CD4-positive, alpha-beta T cell treated with Interleukin-10 for 1 hour (primary cell): ENCODE measurements at regions not wholly inside any gene's neighbourhood (a gene's known extent, or its start where the extent isn't known, plus 50 kb on each side); places are given as distances from the start of the nearest gene placed in this dataset.

ENCODE experiments used
- DNase-seq: peaks from one replicate; pipeline ENCODE4 v3.0.0-alpha.2; 2020

DNA sequence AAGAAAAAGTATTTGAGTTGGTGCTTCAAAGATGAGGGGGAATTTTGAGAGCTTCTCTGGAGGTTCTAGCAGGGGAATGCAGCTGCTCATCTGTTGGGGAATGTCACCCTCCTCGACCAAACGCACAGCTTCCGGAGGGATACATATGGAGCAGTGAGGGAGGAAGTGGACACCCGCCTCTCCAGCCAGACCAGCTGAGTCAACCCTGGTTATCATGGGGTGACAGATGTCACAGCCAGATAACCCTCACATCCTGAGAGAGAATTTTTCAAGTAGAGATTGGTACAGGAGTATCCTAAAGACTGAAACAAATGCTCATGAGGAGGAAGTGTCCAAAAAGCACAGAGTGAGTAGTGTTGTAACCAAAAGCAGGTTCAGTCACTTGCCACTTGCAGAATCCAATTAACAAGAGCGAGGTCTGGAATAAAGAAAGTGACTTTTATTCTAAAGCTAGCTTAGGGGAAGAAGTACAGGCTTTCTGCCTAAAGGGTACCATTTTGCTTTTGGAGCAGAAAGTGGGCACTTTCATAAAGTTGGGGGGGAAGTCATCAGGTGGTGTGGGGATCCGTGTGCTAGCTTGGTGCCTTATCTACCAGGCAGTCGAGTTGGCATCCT, 395.2 kb downstream of the RAD51AP2 start:
- no peak for DNase-seq

DNA sequence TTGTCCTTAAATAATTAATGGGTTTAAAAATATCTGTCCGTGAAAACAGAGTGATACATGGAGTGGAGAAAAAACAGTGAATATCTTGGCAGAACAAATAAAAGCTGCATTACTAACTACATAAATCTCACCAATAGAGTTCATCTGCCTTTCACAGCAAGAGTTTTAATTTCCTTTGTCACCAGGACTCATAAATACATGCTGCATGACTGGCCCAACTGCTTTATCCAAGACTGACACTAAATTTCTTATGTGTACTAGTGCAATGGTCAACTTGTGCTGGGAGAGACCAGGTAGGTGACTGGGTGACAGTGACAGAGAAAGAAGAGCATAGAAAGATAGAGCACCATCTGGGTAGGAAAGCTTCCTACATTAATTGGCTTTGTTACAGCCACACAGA, 402.8 kb downstream of the RAD51AP2 start:
- DNase-seq, result no peak

DNA sequence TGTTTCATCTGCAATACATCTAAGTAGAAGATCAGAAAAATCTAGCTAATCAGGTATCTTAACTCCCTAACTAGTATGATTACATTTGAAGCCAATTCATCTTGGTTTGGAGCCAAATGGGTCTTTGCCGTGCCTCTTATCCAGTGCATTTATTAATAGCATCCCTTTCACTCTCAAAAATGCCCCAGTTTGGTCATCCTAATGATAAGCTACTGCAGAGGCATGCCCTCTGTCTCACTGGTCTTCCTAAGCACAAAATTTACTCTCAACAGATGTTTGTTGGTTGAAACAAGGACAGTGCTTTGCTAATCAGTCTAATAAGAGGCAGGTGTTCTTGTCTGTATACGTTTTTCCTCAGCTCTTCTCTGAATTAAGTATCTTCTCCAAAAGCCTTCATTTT, 403.2 kb downstream of the RAD51AP2 start:
- no peak for DNase-seq

DNA sequence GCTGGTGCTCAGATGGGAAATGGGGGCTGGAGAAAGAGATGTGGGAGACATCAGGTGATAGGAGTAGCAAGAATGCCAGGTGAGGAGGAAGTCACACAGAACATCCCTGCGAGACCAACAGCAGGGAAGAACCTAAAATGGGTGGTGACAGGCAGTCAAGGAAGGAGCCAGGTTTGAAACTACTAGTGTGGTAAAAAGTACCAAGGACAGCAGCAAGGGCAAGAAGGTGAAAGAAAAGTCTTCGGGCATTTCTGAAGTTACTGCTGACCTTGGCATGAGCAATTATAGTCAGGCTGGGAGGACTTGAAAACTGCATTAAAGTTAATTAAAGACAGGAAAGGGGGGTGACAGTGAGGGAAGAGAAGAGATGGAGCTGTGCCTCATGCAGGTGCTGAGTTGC, 410.4 kb downstream of the RAD51AP2 start:
- no peak for DNase-seq

DNA sequence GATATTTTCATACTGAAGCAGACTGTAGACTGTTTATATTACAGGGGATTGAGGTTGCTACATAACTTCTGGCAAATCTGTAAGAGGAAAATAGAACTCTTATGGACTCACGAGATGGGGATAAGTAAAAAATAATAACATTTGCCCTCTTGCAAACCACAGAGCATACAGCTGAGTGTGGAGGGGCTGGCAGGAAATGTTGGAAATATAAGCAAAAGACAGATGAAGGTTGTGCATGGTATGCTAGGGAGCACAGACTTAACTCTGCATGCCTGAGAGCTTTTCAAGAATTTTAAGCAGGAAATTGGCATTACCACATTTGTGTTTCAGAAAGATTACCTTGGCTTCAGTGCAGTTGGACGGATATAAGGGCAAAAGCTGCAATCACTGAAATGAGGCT, 411.1 kb downstream of the RAD51AP2 start:
- DNase-seq, result no peak

DNA sequence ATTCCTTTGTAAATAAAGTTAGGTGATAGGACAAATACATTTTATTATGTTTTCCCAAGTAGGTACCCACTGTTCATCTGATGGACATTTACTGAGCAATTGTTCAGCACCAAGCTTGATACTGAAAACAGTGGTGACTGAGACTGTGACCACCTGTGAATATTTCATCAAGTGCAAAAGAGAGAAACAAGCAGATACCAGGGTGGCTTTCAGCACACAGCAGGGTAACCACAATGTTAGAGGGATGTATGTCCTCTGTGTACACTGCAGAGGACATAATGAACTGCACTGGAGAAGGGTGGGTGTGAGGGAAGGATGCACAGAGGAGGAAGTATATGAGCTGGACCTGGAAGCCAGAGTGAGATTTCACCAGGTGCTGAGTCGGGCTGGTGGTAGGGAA, 411.8 kb downstream of the RAD51AP2 start:
- no peak for DNase-seq

DNA sequence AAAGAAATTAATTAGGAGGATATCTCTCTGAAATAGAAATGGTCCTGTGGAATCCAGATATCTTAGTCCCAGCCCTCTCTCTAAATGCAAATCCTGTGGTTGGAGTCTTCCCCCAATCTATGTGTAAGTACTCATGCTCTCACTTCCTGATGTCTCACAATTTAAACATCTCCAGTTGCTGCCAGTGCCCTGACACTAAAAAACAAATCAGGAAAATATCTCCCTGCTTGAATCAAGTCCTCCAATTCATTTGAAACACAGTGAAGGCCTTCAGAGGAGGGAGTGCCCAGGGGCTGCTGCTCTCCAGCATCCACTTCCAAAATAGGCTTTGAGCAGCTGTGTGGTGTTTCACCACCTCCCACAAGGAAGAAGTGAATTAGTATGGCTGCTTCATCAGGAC, 413.8 kb downstream of the RAD51AP2 start:
- no peak for DNase-seq

DNA sequence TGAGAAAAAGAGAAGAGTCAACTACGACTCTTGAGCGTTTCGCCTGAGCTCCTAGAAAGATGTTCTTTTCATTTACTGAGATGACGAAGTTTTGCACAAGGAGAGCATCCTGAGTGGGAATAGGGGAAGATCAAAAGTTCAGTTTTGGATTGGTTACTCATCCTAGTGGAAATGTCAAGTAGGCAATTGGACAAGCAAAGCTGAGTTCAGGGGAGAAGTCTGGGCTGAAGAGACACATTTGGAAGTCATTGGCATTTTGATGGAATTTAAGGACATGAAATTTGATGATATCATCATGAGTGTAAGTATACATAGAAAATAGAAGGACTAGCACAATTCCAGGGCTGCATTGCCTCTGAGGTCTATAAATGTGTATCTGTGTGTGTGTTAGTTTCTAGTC, 416.6 kb downstream of the RAD51AP2 start:
- no peak for DNase-seq

DNA sequence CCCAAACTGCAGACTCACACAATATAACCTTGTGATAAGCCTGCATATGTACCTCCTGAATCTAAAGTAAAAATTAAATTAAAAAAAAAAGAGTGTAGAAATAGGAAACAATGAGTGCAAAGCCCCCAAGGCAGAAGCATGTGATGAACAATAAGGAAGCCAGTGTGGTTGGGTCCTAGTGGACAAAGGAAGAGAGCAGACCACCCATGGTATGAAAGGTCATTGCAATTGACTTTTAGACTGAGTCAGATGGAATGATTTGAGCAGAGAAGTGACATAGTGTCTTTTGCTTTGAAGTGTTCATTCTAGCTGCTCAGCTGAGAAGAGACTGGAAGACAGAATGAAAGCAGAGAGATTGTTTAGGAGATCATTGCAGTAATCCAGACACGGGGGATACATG, 417.1 kb downstream of the RAD51AP2 start:
- DNase-seq, result no peak

DNA sequence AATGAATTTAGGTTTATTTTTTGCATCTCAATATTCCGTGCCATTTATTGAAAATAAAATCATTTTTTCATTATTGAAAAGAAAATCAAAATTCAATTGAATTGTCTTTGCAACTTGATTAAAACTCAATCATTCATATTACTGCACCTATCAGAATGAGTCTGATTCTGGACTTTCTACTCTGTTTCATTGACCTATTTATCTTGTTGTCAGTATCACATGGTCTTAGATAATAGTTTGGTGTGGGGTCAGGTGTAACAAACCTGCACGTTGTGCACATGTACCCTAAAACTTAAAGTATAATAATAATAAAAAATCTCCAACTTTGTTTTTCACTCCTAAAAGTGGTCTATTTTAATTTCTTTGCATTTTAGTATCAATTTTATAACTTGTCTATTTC, 422.9 kb downstream of the RAD51AP2 start:
- DNase-seq, result no peak

DNA sequence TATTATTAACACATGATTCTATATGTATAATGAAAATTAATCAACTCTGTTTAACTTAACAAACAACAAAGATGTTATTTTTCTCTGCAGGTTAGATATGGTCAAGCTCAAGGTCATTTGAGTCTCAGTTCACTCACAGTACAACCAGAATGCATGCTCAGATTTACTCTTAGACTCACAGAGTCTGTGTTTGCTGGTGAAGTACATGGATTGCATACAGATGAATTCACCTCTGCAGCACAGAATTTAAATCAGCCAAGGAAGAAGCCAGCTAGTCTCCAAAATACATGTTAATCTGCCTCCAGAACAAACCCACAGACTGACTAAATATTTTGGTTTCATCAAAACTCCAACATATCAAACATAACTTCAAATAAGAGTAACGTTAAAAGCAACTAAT, 424.5 kb downstream of the RAD51AP2 start:
- no peak for DNase-seq

DNA sequence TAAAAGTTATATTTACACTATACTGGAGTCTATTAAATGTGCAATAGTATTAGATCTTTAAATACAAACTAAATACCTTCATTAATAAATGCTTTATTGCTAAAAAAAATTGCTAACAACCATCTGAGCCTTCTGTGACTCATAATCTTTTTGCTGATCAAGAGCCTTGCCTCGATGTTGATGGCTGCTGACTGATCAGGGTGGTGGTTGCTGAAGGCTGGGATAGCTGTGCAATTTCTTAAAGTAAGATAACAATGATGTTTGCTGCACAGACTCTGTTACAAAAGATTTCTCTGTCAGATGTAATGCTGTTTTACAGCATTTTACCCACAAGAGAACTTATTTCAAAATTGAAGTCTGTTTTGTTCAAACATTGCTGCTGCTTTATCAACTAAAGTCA, 421.4 kb upstream of the CYRIA start:
- no peak for DNase-seq

DNA sequence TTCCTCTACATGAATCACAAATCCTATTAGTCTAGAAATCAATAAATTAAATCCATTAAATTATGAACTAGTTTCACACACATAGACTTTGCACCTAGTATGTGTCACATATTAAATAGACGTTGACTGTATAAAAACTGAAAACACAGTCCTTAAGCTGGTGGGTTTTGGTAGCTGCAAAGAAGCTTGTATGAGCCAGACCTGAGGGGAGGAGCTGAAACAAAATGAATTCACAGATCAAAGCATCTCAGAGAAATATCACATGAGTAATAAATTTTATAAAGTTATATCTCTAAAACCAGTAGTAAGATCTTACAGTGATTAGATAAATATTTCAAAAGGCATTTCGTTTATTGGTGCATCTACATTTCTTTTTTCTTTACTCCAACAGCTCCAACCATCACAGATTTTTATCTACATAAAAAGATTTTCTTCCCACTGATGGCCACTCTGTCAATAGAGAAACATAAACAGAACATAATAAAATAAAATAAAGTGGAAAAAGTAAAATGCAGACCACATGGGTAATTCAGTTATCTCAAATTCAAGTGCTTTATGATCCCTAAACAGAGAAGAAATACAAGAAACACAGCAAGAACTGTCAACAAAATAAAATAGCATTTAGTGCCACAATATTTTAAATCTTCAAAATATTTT, 420.0 kb upstream of the CYRIA start:
- DNase-seq, result no peak

DNA sequence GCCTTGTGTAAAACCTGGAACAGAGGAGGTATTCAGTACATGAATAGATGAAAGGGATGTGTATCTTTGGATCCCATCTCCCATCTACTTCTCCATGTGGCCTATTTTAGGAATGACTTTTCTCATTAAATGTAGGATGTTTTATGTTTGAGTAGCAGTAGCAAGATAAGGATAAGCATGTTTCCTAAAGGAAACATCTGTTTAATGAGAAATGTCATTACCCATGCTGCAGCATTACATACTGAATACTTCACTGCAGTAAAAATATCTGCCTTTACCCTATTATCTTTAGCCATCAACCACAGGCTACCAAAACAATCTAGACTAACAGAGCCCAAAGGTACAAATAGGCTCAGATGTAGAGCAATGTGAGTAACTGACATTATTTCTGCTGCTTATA, 419.2 kb upstream of the CYRIA start:
- DNase-seq, result no peak

DNA sequence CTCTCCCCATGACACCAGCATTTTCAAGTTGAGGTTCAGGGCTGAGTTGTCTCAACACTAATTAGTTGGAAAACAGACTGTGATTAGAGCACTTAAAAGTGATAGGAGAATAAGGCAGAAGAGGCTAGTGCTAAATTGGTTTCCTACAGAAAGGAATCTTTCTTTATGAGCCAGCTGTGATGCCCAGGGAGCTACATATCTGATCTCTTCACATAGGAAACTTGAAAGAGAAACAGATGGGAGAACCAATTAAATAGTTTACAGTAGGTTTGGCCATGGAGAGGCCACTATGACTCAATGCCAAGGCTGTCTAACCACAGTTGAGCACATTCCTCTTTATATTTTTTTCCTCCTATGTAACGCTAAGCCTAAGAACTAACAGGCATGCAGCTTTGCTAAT, 418.3 kb upstream of the CYRIA start:
- no peak for DNase-seq

DNA sequence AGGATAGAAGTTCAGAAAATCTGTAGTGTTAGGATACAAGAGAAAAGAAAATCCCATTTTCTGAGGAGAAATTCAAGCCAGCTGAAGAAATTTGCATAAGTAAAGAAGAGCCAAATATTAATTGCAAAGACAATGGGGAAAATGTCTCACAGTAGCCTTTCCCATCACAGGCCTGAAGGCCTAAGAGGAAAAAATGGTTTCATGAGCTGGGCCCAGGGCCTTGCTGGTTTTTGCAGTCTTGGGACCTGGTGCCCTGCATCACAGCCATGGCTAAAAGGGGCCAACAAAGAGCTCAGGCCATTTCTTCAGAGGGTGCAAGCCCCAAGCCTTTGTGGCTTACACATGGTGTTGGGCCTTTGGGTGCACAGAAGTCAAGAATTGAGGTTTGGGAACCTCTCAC, 413.6 kb upstream of the CYRIA start:
- DNase-seq, result no peak

DNA sequence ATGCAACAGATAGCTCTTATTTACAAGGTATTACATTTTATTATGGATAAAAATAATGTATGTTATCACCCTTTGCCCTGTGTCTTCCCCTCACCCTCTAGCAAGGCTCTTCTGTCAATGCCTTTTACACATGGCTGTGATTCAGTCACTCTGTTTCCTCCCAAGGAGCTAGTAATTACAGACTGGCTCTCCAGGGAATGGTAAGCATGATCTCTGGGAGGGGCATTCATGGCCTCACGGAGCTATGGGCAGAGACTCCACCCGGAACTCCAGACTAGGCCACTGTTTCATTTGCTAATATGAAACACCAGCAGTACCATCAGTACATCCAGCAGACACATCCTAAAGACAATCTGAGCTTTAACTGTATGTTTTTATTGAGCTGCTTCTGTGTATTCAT, 410.9 kb upstream of the CYRIA start:
- DNase-seq, result no peak

DNA sequence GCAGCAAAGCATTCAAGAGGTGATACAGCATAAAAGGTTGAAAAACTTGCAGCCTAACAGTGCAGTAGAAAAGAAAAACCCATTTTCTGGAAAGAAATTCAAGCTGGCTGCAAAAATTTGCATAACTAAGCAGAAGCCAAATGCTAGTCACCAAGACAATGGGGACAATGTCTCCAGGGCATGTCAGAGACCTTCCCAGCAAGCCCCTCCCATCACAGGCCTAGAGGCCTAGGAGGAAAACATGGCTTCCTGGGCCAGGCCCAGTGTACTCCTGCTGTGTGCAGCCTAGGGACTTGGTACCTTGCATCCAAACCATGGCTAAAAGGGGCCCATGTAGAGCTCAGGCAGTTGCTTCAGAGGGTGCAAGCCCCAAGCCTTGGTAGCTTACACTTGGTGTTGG, 405.1 kb upstream of the CYRIA start:
- no peak for DNase-seq

DNA sequence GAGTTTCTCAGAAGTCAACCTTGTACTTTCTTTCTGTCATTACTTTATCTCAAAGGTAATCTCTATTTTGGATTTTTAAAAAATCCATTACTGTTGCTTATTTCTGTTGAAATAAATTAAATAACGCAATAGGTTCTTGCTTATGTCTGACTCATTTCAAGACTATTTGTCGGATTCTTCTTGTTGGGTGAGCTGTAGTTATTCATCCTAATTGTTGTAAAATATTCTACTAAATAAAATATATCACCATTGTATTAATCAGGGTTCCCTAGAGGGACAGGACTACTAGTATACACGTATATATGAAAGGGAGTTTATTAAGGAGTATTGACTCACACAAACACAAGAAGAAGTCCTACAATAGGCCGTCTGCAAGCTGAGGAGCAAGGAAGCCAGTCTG, 403.9 kb upstream of the CYRIA start:
- DNase-seq, result no peak

DNA sequence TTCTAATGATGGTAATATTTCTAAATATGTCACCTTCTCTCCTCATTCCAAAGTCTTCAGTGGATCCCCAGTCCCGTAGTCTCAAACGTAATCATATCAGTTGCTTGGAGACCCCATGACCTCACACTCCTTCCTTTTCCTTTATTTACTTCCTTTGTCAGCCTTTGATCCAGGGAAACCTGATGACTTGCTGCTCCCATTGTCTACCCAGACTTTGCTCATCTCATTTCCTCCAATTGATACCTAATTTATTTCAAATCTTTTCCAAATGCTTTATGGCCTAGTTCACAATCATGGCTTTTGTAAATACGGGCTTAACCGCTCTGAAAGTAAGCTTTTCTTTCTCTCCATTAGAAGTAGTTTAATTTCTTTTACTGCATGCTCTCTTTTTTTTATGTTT, 402.4 kb upstream of the CYRIA start:
- DNase-seq, result no peak

DNA sequence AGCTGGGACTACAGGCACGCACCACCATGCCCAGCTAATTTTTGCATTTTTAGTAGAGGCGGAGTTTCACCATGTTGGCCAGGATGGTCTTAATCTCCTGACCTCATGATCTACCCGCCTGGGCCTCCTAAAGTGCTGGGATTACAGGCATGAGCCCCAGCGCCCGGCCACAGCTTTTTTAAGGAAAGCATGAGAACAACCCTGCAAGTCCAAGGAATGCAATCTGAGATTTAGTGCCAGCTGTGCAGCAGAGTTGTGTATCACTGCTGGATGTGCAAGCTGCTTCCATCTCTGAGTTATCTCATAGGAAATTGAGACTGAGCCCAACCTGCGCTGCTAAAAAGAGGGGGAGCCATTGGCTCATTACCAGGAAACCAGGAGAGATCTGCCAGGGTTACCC, 399.9 kb upstream of the CYRIA start:
- DNase-seq, result no peak

DNA sequence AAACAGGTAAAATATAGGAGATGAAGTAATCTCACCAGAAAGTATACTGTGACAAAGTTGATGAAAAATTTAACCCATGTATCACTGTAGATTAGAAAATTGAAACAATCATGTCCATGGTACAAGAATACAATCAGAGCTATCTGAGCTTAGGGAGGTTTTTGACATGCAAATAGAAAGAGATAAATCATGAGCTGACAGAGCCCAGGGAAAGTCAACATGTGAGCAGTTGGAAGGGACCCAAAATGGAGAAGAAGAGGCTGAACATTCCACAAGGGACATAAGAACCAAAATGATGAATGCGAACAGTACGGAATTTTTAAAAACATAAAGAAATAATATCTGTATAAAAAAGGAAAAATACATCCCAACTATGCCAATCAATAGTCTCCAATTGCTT, 395.4 kb upstream of the CYRIA start:
- DNase-seq, result no peak

DNA sequence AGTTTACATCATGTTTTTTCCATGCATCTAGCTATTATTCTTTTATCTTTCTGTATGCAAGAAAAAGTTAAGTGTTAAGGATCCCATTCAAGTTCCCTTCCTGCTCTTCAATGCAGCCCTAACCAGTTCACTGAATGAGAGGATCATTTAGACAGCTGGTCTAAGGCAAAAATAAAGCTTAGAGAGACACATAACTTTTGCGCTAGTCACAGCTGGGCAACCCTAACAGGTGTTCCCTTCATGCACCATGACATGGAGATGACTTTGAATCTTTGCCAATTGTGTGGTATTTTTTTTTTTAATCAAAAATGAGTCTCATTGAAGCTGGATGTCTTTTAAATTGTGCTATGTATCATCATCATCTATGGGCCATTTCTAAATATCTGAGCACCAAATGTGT, 393.8 kb upstream of the CYRIA start:
- no peak for DNase-seq

DNA sequence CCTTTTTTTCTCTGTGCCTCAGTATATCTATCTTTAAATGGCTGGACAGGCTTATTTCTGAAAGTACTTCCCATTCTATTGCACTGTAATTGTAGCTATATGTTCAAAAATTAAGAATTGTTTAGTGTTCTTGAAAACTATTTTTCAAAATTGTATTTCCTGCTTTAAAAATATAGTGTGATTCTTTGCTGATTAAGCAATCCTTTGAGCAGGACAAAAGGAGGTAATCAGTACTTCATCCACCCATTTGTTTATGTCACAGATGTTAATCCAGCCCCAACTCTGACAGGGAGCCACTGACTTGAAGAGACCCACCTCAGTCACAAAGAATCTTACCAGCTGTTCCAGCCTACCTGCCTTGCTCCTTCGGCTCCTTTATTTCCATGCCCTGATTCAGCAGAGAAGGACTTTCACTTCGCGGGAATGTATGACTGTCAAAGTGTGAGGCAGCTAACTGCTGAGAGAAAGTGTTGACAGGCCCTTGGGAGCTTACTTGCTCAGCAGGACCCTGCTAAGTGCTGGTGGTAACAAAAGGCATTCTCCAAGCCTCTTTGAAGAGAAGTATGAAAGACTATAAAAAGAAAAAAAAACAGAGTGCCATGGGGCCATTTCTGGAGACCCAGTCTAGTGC, 393.3 kb upstream of the CYRIA start:
- DNase-seq, result no peak
